ENCODE measurements at regions not wholly inside any gene's neighbourhood (a gene's known extent, or its start where the extent isn't known, plus 50 kb on each side); places are given as distances from the start of the nearest gene placed in this dataset.
"Not testable (repeated sequence)": the region's sequence is repeated elsewhere in the genome, so short reads cannot be mapped to it uniquely, and the experiment has no call there.

DNA sequence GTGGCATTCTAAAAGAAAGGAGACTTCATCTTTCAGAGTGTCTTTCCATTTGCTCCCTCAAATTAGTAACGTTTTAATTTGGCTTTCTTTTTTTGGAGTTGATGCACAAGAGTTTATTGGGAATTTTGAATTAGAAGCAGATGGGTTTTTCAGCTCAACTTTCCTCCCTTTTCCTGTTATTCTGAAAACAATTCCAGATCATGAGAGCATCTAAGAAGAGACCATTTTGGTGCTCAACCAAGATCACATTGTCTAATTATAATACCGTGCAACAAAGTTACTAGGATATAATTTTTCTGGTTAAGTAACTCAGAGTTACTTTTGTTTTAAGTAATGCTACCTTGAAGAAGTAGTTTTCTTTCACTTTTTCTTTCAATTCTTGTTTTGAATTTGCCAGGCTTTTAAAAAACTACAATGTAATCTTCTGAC, 396.6 kb upstream of the KLF6 start:
- in situ Hi-C loops (cut with HindIII; ENCODE audit: low pct_unique_long_range_greater_than_20kb, low sequenced_read_pairs), result no loop called here

DNA sequence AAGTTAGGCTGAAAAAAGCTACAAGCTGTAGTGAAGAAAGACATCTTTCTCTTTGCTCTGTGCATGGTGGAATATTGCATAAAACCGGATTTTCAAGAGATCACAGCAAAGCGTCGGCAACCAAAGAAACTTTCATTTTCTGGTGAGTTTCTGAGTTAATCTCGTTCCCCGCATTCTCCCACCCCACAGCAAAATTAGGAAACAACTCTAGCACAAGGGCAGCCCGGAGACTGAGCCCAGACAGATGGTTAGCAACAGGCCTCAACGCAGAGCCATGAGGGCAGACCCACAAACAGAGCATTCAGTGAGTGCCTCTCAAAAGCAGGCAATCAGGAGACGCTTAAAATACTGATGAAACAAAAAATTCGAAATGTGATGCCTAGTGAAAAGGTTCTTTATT, 396.1 kb upstream of the KLF6 start:
- DNase-seq (ENCODE audit: low read depth), result no peak
- in situ Hi-C loops (cut with HindIII; ENCODE audit: low pct_unique_long_range_greater_than_20kb, low sequenced_read_pairs), result no loop called here

More for the DNA sequence above, 396.6 kb upstream of the KLF6 start:
- DNase-seq (ENCODE audit: low read depth), result no peak

DNA sequence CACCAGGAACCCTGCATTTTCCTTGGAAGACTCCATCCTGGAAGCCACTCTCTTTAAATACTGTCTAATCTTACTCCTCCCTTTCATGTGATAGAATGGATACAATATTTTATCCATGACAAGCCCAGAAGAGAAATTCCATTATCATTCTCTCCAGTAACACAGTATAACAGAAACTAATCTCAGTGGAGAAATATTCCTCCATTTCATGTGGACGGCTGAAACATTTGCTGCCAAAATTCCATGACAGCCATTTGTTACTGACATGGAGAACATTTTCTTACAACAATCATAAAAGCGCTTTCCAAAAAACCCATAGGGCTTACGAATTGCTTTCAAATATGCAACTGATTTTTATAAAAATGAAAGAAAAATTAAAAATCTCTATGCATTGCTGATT, 392.8 kb upstream of the KLF6 start:
- no peak for DNase-seq (ENCODE audit: low read depth)
- in situ Hi-C loops (cut with HindIII; ENCODE audit: low pct_unique_long_range_greater_than_20kb, low sequenced_read_pairs), result no loop called here

DNA sequence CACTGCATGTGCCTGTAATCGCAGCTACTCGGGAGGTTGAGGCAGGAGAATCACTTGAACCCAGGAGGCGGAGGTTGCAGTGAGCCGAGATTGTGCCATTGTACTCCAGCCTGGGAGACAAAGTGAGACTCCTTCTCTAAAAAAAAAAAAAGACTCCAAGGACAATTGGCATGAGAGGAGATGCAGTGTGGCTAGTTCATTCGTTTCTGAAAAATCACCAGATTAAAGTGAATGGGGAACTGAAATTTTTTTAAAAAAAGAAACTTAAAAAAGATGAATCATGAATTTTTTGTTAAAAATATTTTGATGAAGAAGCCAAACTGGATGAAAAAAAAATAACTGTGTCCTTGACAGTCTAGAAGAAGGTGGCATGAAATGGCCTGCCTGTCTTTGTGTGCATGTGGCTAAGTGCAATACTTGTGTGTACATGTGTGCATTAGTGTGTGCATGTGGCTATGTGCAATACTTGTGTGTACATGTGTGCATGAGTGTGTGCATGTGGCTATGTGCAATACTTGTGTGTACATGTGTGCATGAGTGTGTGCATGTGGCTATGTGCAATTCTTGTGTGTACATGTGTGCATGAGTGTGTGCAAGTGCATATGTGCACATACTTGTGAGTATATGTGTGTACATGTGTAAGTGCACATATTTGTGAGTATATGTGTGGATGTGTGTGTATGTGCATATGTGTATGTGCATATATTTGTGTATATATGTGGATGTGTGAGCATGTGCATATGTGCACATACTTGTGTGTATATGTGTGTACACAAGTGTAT, 391.7 kb upstream of the KLF6 start:
- in situ Hi-C loops (cut with HindIII; ENCODE audit: low pct_unique_long_range_greater_than_20kb, low sequenced_read_pairs), result no loop called here
- no peak for DNase-seq (ENCODE audit: low read depth)

DNA sequence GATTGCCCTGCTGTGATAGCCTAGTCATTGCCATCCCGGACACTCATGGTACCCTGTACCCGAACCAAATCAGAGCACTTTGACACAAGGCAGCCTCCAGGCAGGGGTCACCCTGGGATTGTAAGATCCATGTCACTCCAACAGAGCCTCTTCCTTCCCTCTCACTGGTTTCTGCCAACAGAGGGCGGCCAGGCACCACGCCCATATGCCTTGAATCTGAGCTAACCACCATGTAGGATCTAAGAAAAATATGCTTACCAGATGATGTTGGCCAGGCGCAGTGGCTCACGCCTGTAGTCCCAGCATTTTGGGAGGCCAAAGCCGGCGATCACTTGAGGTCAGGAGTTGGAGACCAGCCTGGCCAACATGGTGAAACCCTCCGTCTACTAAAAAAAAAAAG, 389.2 kb upstream of the KLF6 start:
- in situ Hi-C loops (cut with HindIII; ENCODE audit: low pct_unique_long_range_greater_than_20kb, low sequenced_read_pairs), result no loop called here
- peak; percentile 22 for DNase-seq (ENCODE audit: low read depth)

DNA sequence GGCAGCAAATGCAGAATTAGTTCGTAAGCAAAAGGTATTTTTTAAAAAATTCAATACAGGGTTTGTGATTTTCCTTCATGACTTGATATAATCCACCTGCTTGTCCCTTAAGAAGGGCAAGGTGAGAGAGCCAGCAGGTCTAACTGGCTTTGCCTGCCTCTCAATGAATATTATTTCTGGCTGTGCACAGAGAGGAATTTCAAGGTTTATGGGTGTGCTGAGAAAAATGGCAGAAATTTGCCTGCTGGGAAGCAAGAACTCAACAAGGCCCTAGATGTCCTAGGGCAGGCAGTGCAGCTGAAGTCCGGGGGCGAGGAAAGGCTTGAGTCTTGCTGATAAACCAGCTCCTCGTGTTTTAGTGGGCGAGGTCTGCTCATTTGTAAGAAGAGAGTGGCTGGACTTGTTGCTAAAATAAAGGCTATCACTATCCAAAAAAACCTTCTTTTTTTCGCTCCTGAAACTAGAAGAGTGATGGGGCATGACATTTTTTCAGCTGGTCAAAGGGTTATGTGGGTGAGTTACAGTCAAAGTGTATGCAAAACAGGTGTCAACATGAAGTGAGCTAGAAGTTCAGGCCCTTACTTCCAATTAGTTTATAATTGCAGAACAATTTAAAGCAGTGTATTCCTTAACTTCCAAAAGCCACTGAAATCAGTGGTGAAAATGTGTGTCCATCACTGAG, 385.8 kb upstream of the KLF6 start:
- no peak for DNase-seq (ENCODE audit: low read depth)
- in situ Hi-C loops (cut with HindIII; ENCODE audit: low pct_unique_long_range_greater_than_20kb, low sequenced_read_pairs), result no loop called here

DNA sequence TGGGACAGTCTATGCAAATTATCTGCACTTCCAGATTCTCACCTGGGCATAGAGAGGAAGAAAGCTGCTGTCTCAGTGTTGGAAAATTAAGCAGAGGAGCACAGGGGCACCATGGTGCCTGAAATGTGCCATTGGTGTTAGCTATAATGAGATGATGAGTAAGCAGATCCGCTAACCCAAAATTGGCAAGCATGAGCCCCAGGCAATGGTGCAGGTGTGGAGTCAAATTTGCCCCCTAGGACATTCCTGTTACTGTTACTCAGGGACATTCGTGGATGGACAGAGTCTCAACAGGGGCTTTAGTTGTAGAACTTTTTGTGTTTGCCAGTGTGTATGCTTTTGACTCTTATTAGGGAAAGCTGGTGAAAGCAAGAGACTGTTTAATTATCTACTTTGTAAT, 385.2 kb upstream of the KLF6 start:
- no peak for DNase-seq (ENCODE audit: low read depth)
- in situ Hi-C loops (cut with HindIII; ENCODE audit: low pct_unique_long_range_greater_than_20kb, low sequenced_read_pairs), result no loop called here

DNA sequence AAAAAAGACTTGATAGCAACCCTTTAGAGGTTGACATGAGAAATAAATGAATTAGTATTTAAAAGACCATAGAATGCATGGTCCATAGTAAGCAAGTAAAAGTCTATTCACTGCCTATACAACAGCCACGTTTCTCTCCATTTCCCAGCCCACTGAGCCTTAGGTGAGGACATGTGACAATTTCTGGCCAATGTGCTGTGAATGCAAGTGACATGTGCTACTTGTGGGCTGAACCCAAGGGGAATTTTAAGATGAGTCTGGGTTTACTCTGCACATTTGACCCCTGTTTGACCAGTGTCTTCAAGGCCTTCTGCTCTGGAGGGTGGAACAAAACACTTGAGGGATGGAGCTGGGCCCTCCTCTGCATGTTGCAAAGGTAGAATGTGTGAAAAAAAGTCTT, 384.4 kb upstream of the KLF6 start:
- in situ Hi-C loops (cut with HindIII; ENCODE audit: low pct_unique_long_range_greater_than_20kb, low sequenced_read_pairs), result no loop called here
- no peak for DNase-seq (ENCODE audit: low read depth)

DNA sequence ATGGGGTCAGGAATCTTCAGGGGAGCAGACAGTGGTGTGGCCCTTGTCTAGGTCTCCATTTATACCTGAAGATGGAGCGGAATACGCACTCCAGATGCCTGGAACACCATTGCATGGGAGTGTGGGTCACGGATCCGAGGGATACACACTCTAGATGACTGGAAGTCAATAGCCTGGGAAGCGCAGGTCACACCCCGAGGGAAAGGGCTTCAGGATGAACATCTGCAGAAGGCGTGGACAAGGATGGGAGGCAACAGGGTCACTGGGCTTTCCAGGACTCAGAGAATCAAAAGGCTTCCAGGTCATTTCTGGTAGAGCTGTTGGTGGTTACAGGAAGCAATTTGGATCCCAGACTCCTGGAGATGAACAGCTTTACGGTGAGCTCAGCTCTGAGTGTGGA, 382.2 kb upstream of the KLF6 start:
- in situ Hi-C loops (cut with HindIII; ENCODE audit: low pct_unique_long_range_greater_than_20kb, low sequenced_read_pairs), result no loop called here
- no peak for DNase-seq (ENCODE audit: low read depth)

DNA sequence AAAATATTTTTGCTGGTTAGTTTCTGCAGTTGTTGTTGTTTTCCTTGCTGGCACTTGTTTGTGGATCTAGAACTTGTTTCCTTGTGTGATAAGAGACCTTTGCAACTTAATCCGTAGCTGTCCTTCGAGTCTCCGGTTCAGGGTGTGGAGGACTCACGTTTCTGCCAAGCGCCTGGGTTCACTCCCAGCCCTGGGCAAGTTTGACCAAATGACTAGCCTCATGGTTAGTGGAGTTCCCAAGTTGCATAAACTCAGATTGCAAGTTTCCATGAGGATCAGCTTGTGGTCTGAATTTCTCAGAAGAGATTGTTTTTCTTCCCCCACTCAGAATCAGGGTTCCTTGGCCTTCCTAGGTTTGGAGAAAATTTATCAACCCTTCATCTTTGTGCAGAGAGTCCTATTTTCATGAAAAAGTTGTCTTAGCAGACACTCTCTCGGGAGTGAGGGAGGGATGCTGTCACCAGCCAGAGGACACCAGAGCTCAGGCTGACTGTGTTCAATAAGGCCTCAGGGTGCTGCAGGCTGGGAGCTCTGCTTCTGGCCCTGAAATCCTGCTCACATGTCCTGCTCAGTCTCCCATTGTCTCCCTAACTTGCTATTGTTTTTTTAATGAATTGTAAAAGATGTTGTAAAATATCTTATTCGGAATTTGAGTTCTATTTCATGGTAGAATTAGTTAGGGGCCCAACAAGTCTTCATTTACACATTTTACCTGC, 377.7 kb upstream of the KLF6 start:
- in situ Hi-C loops (cut with HindIII; ENCODE audit: low pct_unique_long_range_greater_than_20kb, low sequenced_read_pairs), result no loop called here
- no peak for DNase-seq (ENCODE audit: low read depth)

DNA sequence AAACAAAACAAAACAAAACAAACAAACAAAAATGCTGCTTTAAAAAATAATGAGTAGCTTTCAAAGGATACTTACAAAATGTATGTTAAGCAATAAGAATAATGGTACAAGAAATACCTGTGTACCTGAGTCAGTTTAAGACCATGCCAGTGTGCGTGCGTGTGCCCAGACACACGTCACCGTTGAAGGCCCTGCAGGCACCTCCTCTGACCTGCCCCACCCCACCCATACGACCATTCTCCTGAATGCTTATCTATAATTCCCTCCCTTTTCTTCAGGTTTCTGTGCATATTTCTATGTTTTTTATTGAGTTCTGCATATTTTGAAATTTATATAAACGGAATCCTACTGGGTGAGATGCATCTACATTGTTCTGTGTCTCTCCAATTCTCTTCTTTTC, 374.2 kb upstream of the KLF6 start:
- DNase-seq (ENCODE audit: low read depth), result no peak
- in situ Hi-C loops (cut with HindIII; ENCODE audit: low pct_unique_long_range_greater_than_20kb, low sequenced_read_pairs), result no loop called here

DNA sequence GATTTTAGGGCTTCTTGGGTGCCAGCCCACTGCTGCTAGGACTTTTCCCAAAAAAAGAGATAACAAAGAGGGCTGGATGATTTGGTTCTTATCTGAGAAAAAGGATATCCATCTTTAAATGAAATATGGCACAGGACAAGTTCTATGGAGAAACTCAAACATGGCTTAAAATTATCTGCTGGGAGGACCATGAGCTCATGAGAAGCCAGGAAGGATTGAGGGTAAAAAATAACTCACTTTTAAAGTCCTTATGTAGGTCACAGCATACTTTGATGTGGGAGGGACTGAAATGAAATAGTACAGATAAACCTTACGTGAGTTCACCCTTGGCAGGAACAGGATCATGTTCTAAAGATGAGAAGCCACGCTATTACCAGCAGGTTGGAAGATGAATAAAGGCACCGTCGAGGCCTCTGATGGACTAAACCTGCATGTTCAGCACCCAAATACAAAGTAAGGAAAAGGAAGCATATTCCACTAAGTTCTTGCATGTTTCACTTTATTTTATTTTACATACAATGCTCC, 369.2 kb upstream of the KLF6 start:
- in situ Hi-C loops (cut with HindIII; ENCODE audit: low pct_unique_long_range_greater_than_20kb, low sequenced_read_pairs), result no loop called here

DNA sequence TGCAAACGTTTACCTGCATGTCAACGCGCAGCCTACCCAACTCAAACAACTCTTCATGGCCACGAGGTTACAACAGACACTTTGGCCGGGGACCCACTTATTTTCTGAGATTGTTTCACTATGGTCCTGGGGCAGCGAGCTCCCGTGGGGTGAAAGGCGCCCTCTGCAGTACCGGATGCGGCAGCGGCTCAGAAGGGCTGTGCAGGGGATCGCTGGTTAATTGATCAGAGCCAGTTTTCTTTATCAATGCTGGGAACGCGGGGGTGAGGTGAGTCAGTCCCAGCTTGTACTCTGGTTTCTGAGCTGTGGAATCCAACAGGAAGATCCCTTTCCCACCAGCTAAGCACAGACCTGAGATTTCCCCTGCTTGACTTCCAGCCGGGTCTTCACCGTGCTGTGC, 366.5 kb upstream of the KLF6 start:
- in situ Hi-C loops (cut with HindIII; ENCODE audit: low pct_unique_long_range_greater_than_20kb, low sequenced_read_pairs), result no loop called here
- DNase-seq (ENCODE audit: low read depth), result no peak

More for the DNA sequence above, 369.2 kb upstream of the KLF6 start:
- no peak for DNase-seq (ENCODE audit: low read depth)

DNA sequence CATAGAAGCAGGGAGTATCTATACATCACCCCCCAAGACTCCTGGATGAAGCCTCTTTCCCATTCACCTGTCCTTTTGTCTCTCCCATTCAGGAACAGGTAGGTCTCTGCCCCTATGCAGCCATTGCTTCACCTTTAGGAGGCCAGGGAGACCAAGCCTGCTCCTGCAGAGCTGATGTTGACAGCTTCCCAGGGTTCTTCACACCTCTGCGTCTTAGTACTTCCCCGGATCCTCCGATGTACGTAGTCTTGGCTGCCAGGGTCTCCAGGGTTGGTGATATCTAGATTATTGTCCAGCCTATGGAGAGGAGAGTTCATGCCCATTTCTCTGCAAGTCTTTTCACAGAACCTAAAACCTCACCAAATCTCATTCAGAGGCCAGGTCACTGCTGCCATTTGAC, 365.7 kb upstream of the KLF6 start:
- in situ Hi-C loops (cut with HindIII; ENCODE audit: low pct_unique_long_range_greater_than_20kb, low sequenced_read_pairs), result no loop called here
- no peak for DNase-seq (ENCODE audit: low read depth)

DNA sequence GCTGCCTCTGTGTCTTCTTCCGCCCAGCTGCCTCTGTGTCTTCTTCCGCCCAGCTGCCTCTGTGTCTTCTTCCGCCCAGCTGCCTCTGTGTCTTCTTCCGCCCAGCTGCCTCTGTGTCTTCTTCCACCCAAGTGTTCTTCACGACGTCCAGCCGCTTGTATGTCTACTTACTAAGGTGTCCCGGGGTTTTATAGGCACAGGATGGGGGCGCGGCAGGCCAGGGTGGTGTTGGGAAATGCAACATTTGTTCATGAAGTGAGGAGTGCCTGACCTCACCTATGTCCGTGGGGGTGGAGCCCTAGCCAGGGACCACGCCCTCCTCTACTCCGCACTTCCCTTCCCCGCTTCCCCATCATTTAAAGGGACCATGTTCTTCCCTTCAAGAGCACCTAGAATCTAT, 364.5 kb upstream of the KLF6 start:
- in situ Hi-C loops (cut with HindIII; ENCODE audit: low pct_unique_long_range_greater_than_20kb, low sequenced_read_pairs), result not testable (repeated sequence)

DNA sequence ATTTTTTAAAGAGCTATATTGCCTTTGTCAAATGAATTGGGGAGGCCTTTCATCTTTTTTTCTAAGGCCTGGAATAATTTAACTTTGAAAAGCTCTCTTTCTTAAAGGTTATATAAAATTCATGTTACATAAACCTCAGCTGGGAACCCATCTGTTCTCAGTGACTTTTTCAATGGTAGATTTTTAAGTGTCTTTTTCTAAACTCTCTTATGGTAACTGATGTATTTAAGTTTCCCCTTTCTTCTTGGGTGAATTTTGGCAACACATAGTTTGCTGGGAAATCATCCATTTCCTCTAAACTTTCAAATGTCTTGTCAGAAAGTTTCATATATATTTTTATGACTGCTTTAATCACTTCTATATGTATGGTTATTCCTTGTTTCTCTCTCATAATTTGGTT, 362.2 kb upstream of the KLF6 start:
- in situ Hi-C loops (cut with HindIII; ENCODE audit: low pct_unique_long_range_greater_than_20kb, low sequenced_read_pairs), result no loop called here
- no peak for DNase-seq (ENCODE audit: low read depth)

More for the DNA sequence above, 364.5 kb upstream of the KLF6 start:
- DNase-seq (ENCODE audit: low read depth), result not testable (repeated sequence)

DNA sequence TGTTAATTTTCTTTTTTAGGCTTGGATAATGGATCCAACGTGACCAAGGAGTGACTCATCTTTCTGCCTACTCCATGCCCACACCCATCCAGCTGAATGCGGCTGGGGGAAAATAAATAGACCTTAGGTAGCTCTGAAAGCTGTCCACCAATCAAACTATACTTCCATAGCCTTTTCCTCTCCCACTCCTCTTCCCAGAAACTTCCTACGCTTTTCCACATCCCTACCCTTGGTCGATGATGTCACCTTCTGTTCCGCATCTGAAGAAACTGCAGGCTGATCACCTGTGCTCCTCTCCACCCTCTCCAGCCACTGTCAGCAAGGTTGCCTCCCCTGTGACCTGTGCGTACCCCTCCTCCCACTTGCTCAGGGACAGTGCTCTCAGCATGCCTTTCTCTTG, 359.8 kb upstream of the KLF6 start:
- in situ Hi-C loops (cut with HindIII; ENCODE audit: low pct_unique_long_range_greater_than_20kb, low sequenced_read_pairs), result no loop called here
- DNase-seq (ENCODE audit: low read depth), result peak; percentile 10

DNA sequence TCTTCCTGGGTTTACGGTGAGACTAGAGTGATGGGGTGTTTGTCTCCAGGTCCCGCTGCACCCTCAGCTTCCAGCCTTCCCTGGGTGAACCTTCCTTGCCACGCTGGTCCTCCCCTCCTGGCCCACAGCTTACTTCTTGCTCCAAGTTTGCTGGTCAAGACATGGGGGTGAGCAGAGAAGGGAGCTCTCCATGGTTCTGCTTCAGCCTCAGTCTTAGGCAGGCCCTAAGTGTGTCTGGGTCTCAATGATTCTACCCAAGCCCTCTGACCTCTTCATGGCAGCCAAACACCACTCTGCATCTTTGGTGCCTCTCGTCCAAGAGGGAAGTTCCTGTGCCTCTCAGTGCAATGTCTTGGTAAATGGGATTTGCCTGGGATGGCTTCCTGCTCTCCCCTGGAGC, 356.5 kb upstream of the KLF6 start:
- DNase-seq (ENCODE audit: low read depth), result peak; percentile 16
- in situ Hi-C loops (cut with HindIII; ENCODE audit: low pct_unique_long_range_greater_than_20kb, low sequenced_read_pairs), result no loop called here

DNA sequence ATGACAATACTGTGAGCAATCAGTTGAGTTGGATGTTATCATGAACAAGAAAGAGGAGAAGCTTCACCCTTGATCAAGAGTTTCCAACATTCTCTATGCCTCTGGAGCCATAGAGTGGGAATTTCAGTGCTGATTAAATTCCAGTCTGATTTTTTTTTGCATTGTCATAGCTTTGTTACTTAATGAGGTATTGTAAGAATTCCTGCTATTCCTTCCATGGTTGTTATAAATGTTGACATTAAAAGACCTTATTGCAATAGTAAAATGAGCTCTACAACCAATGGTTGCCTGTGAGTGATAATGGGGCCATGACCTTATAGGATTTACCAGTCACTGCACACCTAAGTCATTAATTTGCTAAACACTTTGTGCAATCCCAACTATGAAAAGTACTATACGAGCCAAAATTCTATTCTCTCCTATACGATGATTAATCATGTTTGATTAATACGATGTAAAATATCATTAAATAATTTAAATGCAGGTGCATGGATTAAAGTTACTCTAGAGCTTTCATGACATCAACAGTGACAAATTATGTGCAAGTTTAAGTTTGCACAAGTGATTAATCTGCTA, 353.2 kb upstream of the KLF6 start:
- peak; percentile 50 for DNase-seq (ENCODE audit: low read depth)
- in situ Hi-C loops (cut with HindIII; ENCODE audit: low pct_unique_long_range_greater_than_20kb, low sequenced_read_pairs), result no loop called here

All from Caki2 (cell line).